Hematopoietic multipotent progenitor cell treated with erythropoietin and hydrocortisone succinate and interleukin-3 and kit ligand, for 8 days (in vitro differentiated cells): ENCODE measurements at regions not wholly inside any gene's neighbourhood (a gene's known extent, or its start where the extent isn't known, plus 50 kb on each side); places are given as distances from the start of the nearest gene placed in this dataset.
A peak's percentile ranks its signal among the peaks of the same experiment; 100 is the strongest.
"Not testable (repeated sequence)": the region's sequence is repeated elsewhere in the genome, so short reads cannot be mapped to it uniquely, and the experiment has no call there.

Experiments
- DNase-seq: peaks from one replicate; pipeline ENCODE4 v3.0.0-alpha.2; 2015

DNA sequence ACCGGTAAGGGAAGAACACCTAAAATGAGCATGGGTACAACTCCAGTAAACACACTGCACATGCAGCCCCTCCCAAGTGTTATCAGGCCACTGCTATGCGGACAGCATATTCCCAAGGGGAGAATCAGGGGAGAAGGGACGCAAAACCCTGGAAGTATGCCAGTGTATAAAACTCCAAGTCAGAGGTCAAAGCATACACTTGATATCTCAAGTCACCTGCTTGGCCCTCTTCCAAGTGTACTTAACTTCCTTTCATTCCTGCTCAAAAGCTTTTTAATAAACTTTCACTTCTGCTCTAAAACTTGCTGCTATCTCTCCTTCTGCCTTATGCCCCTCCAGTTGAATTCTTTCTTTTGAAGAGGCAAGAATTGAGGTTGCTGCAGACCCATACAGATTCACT, 408.1 kb downstream of the HTR1A start:
- DNase-seq = no peak

DNA sequence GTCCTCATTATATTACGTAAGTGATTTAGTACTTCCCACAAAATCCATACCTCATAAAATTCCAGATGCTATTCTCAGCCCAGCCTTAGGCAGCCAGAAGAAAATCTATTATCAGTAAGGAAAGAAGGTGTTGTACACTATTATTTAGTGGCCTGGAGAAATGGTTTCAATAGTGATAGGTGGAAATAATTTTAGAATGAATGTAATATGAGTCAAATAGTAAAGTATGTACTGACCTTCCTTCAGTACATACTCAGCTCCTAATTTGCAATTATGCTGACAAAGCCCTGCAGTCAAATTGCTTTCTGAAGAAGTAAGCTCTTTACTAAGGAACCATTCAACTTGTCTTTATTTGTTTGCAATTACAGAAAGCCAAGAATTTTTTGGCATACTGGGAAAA, 409.2 kb downstream of the HTR1A start:
- DNase-seq = no peak

DNA sequence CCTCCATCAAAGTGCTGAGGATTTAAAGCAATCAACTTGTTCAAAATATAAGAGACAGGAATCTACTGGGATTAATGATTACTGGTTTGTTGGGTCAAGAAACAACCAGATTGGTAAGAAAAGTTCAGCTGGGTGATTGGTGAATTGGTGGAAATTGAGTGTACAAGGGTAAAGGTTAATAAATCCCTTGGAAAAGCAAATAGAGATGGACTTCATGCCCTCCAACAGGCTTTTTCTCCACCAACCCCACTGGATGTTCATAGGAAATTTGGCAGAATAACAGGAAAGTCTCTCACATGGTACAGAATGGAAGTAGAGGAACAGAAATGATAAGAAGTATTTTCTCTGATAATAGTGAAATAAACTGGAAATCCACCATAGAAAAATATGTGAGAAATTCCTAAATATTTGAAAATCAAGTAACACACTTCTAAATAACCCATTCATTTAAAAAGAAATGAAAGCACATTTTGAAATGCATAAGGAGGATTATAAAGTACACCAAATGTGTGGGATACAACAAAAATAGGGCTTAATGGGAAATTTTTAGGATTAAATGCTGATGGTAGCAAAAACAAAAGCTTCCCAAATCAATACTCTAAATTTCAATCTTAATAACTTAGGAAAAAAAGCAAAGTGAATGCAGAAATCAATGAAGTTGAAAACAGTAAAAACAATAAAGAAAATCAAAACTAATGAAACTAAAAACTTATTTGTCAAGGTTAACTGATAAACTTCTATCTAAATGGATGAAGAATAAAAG, 426.2 kb downstream of the HTR1A start:
- no peak for DNase-seq

DNA sequence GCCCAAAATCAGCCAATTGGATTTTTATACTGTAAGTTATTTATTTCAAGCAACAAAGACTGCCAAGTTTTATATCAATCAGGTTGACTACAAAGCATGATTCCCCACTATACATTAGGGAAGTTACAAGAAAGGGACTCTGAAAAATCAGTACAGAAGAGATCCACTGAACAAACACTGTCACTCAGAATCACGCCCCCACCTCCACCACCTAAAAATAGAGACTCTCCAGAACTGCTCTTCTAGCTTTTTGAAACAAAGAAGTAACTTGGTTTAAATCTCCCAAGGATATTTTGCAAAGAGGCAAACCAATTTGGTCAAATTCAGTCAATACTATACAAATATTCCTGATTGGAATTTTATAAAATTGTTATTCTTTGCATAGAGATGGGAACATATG, 438.0 kb downstream of the HTR1A start:
- DNase-seq = no peak

DNA sequence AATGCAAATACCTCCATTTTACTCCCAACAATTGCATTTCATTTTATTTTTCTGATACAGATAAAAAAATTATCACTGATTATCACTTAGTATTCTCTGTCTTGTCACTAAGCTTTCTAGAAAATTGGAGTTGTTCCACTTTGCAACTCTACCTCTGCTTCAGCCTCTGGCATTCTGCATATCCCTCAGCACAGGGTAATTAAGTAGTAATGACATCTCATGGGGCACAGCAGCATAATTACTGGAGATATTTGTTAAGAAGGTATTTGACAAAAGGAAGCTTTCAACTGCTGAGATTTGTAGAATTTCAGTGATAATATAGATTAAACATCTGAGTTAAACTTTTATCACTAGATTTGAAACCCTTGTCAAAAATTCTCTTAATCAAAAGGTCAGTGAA, 446.2 kb downstream of the HTR1A start:
- DNase-seq = no peak

DNA sequence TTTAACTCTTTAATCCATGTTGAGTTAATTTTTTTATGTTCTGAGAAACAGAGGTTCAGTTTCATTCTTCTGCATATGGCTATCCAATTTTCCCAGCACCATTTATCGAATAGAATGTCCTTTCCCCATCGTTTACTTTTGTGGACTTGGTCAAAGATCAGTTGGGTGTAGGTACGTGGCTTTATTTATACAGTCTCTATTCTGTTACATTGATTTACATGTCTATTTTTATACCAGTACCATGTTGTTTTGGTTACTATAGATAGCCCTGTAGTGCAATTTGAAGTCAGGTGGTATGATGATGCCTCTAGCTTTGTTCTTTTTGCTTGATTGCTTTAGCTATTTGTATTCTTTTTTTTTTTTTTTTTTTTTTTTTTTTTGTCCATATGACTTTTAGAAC, 462.0 kb downstream of the HTR1A start:
- no peak for DNase-seq

DNA sequence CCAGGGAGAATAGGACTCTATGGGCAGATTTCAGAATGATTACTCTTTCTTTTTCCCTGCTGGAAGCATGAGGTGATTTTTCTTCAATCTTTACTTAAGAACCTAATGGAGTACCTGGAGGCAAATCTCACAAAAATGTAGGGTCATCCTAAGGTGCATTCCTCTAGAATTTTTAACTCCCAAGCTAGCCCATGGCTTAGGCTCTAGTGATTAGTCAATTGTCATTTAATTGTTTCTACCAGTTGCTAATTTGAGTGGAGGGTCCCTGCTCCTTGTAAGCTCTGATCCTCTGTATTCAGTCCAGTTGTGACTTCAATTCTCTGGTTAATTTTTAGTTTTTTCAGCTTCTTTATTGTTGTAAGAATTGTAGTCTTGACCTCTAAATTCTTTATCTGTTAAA, 467.0 kb downstream of the HTR1A start:
- DNase-seq = no peak

DNA sequence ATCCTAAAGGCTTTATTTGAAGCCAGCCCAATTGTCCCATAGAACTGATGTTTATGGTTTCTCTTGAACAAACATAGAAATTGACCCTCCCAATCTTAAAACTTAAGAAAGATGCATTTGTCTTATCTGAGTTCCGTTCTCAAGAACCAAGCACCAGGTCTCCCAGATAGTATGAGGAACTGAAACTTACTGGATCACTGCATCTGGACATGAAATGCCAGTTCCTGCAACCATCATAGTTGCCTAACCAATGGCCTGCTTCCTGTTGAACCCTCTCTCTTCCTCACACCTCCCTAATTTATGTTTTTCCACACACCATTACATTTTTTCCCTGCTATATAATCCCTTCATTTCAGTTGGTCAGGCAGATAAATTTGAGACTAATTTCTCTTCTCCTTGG, 478.9 kb downstream of the HTR1A start:
- DNase-seq = no peak

DNA sequence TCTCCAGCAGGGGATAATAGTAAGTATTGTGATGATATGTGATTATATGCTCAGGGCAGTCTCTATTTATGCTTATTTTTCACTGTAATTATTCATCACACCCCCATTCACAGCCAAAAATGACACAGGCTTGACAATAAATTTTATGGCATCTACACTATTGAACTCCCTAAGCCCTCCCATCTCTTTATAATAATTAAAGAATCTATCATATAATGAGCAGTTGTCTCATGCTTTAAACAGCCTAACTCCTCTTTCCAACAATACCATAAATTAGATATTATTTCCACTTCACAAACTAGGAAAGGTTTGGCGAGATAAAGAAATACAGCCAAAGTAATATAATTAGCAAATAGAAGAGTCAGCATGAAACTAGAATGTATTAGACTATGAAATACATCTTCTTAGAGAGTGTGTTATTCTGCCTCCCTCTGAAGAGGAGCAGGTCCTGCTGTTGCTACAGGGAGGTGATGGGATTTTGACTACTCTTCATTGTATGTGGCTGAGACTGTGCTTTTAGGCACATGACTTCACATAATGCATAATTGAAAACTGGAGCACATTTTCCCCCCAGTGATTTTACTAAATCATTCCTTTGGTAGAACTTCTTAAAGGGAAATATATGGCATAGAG, 488.8 kb downstream of the HTR1A start:
- no peak for DNase-seq

DNA sequence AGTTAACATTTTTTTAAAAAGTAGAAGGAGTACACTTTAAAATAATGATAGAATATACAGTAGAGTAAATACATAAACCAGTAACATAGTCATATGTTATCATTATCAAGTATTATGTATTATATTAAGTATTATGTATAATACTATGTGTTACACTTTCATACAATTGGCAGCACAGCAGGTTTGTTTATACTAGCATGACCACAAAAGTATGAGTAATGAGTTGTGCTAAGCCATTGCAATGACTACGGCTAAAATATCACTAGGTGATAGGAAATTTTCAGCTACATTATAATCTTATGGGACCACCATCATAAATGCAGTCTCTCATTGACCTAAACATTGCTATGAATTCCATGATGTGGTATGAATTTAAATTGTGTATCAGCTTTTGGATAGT, 506.0 kb downstream of the HTR1A start:
- no peak for DNase-seq

DNA sequence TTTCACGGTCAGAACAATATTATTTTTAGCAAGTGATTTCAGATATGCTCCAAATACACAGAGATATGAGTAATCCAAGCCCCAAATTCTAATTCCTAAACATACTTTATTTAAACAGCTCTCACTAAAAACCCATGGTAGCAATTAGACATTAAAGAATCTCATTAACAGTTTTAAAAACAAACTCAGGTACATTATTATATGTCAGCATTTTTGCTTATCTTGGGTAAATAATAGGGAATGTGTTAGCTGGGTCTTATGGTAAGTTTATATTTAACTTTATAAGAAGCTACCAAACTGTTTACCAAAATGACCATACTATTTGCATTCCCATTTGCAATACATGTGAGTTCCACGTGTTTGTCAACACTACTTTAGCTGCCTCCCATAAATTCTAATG, 511.1 kb downstream of the HTR1A start:
- DNase-seq = no peak

DNA sequence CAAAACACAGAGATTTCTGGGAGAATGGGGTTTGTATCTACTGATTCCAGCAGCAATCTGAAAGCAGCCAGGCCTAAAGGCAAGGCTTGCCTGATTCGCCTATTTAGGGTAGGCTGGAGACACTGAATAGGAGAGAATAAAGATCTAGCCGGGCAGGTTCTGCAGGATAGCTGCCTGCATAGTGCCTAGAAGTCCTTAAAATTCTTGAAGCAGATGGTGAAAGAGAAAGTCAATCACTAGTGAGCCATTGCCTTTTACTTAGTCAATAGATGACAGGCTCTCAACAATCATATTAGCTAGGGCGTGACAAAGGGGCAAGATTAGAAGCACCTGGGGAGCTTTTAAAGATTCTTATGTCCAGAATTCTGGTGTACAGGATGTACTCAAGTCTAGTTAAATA, 522.7 kb downstream of the HTR1A start:
- no peak for DNase-seq

DNA sequence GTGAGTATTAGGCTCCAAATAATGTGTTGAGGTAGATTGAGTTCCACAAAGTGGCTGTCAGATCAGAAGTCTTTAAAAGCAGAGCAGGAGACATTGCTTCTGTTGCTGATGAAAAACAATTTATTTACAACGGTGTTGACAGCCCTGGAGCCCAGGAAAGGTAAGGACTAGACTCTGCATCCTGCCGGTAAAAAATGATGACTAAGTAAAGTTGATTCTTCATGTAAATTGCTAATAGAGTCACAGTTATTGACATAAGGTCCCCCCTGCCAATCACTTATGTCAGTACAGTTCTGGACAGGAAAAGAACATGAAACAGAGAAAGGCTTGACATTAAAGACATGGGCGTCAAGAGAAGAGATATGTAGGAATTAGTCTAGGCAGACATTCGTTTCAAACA, 552.5 kb downstream of the HTR1A start:
- no peak for DNase-seq

DNA sequence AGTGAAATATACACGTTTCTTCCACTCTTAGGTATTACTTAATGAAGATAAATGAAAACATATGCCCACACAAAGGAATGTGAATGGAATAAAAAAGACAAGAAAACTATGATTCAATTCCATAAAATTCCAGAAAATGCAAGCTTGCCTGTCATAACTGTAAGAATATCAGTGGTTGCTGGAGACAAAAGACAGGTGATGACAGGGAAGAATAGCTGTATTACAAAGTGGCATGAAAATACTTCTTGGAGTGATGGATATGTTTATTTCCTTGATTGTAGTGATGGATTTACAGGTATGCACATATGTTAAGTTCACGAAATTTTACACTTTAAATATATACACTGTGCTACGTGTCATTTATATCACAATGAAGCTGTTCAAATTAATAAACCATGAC, 553.3 kb downstream of the HTR1A start:
- no peak for DNase-seq

DNA sequence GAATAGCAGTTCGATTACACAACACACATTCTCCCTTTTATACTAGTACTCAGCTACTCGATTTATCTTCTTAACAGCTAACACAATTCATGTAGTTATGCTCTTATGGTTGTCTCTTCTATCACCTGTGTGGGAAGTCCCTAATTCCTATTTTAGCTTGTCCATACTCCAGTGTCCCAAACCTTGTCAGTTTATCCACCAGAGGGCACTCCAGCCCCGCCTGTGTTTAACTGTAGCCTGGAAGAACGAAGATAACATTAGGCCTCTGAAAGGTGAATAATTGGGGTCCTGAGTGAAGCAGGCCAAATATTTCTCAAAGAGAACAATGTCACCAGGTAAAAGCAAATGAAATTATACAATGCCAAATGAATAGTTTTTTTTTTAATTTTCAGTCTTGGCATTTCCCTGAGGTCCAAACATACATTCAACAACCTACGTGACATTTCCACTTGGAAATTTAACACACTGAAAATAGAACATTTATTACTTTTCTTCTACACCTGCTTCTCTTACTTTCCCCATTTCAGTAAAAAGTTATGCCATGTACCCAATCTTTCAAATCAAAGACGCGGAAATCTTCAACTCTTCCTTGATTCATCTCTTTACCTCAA, 560.7 kb downstream of the HTR1A start:
- peak; percentile 58 for DNase-seq

DNA sequence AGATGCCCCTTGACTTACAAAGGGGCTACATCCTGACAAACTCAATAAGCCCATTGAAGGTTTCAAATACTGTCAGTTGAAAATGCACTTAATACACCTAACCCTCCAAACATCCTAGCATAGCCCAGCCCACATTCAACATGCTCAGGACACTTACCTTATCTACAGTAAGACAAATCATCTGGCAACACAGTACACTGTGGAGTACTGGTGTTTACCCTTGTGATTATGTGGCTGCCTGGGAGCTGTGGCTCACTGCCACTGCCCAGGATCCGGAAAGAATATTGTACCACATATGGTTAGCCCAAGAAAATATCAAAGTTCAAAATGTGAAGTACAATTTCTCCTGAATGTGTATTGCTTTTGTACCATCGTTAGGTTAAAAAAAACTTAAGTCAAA, 562.2 kb downstream of the HTR1A start:
- no peak for DNase-seq

DNA sequence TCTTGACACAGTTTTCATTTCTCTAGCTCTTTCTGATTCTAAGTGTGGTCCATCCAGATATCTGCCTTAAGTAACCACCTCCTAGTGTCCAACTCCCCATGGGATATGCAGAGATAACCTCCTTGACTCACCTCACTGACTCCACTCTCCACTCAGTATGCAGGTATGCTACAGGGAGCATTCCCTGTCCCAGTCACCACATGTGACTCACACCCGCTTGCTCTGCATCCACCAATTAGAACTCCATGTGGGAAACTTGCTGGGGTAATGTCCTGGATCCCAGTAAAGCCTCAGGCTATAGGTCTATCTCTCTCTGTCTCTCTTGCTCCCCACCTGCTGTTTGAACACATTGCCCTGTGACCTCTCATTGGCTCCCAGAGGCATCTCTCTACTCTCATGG, 563.9 kb downstream of the HTR1A start:
- no peak for DNase-seq

DNA sequence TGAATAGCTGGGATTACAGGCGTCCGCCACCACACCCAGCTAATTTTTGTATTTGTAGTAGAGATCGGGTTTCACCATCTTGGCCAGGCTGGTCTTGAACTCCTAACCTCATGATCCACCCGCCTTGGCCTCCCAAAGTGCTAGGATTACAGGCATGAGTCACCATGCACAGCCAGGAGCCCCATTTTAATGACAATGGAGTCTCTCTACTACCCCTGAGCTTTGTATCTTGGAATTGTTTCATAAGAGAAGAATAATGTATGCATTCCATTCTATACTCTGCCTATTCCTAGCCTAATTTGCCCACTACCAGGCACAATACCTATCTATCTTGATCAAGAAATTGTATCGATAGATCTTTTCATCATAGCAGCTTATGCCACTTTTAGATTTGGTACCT, 574.1 kb downstream of the HTR1A start:
- DNase-seq = not testable (repeated sequence)

DNA sequence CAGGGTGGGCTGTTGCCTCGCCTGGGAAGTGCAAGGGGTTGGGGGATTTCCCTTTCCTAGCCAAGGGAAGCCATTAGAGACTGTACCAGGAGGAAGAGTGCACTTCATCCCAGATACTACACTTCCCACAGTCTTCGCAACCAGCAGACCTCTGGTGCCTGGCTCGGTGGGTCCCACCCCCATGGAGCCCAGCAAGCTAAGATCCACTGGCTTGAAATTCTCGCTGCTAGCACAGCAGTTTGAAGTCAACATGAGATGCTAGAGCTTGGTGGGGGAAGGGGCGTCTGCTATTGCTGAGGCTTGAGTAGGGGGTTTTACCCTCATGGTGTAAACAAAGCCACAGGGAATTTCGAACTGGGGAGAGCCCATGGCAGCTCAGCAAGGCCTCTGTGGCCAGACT, 586.4 kb downstream of the HTR1A start:
- no peak for DNase-seq

DNA sequence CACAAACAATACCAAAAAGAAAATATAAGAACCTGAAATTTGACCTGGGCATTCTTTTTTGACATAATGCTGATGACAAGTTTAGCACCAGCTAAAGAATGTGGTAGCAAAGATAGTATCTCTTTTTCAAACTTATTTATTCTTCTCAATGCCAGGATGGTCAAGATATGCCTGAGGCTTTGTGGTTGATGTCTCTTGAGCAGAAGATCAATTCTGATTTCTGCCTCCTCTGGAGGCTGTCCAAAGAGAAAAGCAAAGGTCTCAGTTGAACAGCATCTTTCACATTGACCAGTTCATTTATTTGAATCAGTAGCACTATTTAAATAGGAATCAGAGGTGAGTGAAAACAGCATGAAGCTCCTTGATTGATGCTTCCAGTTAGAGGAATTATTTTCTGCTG, 588.2 kb downstream of the HTR1A start:
- no peak for DNase-seq

DNA sequence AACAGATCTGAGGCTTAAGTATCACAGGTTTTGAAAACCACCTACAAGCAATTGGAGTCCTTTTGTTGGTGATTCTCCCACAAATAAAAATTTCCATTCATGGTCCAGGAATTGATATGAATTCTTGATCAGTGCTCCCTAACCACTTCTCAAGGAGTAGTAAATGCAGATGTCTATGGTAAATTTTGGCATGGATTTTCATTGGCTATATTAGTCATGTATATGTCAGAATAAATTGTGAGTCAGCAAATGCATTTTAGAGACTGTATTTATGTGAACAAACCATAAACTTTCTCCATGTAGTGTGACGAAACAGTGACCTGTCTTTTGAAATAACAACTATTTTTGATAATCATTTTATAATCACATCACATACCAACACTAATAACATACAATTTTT, 611.1 kb downstream of the HTR1A start:
- DNase-seq = no peak

DNA sequence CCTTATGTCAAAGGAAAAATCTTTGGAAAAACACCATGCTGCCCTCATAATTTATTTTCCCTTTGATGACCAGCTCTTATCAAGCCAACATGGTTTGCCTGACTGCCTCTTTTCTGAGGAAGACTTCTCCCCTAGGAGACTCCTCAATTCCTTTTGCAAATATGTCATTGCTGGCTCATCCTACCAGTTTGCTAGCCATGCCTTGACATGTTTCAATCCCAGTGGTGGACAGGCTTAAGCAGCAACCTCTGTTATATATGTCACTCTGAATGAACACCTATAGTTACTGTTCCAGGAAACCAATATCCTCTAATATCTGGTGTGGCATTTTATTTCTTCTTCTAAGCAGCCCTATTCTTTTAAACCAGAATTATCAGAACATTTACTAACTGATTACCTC, 615.8 kb downstream of the HTR1A start:
- no peak for DNase-seq

DNA sequence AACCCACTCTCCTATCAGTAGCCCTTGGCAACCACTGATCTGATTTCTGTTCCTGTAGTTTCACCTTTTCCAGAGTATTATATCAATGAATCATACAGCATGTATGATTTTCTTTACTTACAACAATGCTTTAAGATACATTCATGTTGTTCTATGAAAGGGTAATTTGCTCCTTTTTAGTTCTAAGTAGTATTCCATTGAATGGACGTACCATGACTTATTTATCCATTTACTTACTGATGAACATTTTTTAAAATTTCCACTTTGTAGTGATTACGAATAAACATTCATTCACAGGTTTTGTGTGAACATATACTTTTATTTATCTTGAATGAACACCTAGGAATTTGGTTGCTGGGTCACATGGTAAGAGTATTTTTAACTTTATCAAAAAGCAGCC, 620.8 kb downstream of the HTR1A start:
- no peak for DNase-seq

DNA sequence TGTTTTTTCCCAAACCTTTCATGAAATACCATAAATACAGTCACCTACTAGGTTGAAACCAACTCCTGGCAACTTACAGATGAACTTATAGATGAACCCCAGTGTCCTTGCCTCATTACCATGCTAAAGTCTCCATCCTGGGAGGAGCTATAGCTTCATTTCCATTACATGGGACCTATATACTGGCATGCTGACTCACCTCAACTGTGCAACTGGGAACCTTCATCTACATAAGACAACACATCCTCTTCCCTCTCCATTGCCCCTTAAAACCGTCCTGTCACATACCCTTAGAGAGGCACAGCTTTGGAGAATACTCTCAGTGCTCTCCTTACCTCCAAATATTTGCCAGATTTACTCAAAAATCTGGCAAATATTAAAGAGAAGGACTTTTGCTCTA, 638.3 kb downstream of the HTR1A start:
- DNase-seq = no peak

DNA sequence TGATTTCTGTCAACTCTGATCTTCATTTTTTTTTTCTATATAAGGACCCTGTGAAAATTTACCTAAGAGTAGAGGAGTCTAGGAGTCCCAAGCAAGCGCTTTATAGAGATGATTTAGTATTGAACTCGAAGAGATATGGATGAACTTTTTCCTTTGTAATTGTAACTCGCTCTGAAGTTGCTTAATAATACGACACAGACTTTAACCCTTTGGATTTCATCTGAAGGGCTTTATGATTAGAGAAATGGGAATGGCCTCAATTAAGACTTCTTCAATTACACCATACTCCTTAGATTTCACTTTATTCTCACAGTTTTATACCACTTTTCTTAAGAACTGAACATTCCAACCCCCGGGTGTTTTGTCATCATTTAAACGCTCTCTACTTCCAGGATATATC, 647.7 kb downstream of the HTR1A start:
- DNase-seq = no peak
